ENCODE measurements at regions not wholly inside any gene's neighbourhood (a gene's known extent, or its start where the extent isn't known, plus 50 kb on each side); places are given as distances from the start of the nearest gene placed in this dataset.
"Not testable (repeated sequence)": the region's sequence is repeated elsewhere in the genome, so short reads cannot be mapped to it uniquely, and the experiment has no call there.

DNA sequence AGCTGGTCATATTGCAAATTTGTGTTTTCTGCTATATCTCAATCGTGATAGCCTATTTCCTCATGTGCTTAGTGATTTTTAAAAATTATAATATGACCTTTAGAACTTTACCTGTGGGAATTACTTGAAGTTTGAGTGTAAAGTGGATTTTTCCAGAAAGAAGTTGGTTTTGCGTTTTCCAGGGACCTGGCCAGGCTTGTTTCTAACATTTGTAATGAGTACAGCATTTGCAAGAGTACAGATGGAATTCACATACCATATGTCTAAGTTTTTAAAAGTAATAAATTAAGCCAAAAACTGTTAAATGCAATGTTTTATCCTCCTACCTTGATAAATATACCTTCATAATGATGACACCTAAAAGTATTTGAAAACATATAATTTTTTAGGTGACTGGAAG lies 443.2 kb downstream of the REEP3 start:
- no peak for TF ChIP-seq POLR2AphosphoS5 (IDR thresholded peaks at IDR 0.05; ENCODE audit: low read depth, low read length)
- TF ChIP-seq TAF1 (IDR thresholded peaks at IDR 0.05; ENCODE audit: borderline replicate concordance, low read depth, low read length): no peak
- DNase-seq (ENCODE audit: insufficient read length) (no peak), FAIRE-seq (no peak)

DNA sequence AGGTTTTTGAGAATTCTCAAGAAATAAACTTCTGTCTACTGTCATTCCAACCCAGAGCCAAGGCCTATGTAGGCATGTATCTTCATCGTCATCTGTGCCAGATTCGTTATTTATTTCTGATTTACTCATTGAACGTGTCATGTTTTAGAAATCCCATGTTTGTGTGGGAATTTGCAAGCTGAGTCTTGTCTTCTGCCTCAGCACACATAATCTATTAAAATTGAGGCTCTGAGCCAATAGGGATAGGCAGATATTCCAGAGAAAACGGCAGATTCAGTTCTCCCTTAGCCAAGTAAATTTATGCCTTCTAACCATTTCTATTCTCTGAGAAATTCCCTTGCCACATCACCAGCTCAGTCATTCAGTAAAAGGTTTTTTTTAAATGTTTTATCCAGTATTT lies 444.6 kb downstream of the REEP3 start:
- no peak for DNase-seq (ENCODE audit: insufficient read length)
- FAIRE-seq: no peak

DNA sequence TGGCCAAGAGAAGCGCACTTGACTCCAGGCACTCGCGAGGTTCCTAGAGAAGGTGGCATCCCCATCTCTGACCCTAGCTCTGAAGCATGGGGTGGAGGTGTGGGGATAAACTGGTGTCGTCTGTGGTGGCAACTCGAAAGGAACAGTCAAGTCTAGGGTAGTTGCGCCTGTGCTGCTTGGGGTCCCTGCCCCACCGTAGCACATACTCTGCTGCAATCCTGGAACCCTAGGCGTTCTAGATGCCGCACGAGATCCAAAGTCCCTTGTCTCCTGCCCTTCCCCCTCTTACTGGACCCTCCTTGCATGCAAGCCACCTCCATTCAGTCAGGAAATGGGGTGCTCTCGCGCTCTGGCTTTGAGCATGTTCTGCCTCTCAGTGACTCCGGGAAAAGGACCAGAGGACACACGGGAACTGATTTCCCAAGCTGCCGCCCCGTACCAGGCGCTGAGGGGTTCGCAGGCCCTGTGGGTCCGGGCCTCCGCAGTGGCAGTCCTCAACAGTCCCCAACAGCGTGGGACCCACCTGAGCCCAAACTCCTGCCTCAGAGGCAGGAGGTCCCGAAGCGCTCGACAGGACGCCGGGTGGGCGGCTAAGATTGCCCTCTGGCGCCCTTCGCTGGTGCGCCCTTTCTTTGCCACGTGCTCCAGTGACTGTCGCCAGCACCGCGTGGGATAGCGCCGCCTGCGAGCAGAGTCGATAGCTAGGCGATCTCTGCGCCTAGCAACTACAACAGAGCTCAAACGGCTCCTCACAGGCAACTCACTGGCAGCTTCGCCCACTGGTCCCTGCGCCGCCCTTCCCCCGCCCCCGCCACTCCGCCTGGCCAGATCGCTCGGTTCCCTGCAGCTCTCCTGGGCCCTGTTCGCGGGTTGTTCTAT lies 452.0 kb downstream of the REEP3 start:
- FAIRE-seq (no peak), DNase-seq (ENCODE audit: insufficient read length) (no peak)
- no peak for TF ChIP-seq POLR2A (IDR thresholded peaks at IDR 0.05; ENCODE audit: low read depth, low read length)
- no peak for TF ChIP-seq POLR2AphosphoS5 (IDR thresholded peaks at IDR 0.05; ENCODE audit: low read depth, low read length)
- no peak for TF ChIP-seq TAF1 (IDR thresholded peaks at IDR 0.05; ENCODE audit: borderline replicate concordance, low read depth, low read length)

More for the DNA sequence above, 444.6 kb downstream of the REEP3 start:
- TF ChIP-seq POLR2A (IDR thresholded peaks at IDR 0.05; ENCODE audit: low read depth, low read length): no peak
- TF ChIP-seq POLR2AphosphoS5 (IDR thresholded peaks at IDR 0.05; ENCODE audit: low read depth, low read length): no peak
- no peak for TF ChIP-seq TAF1 (IDR thresholded peaks at IDR 0.05; ENCODE audit: borderline replicate concordance, low read depth, low read length)

DNA sequence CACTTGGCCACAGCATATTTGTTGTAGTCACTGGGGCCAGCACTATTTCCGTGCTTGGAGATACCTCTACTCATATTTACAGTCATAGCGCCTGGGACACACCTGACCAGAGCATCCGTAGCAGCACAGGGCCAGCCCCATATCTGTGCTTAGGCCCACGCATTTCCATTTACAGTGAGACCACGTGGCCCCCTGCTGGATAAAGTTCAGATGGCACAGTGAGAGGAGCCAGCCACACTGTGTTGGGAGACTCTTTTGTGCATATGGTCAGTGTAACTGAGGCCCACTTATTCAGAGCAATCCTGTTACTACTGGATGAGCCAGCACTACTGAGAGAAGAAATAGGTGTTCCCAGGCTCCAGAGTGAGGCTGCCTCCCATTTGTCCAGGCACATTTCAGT lies 455.3 kb downstream of the REEP3 start:
- DNase-seq (ENCODE audit: insufficient read length) (peak; percentile 29), FAIRE-seq (peak; percentile 44)
- TF ChIP-seq POLR2A (IDR thresholded peaks at IDR 0.05; ENCODE audit: low read depth, low read length) (no peak), TAF1 (IDR thresholded peaks at IDR 0.05; ENCODE audit: borderline replicate concordance, low read depth, low read length) (no peak), POLR2AphosphoS5 (IDR thresholded peaks at IDR 0.05; ENCODE audit: low read depth, low read length) (no peak)

DNA sequence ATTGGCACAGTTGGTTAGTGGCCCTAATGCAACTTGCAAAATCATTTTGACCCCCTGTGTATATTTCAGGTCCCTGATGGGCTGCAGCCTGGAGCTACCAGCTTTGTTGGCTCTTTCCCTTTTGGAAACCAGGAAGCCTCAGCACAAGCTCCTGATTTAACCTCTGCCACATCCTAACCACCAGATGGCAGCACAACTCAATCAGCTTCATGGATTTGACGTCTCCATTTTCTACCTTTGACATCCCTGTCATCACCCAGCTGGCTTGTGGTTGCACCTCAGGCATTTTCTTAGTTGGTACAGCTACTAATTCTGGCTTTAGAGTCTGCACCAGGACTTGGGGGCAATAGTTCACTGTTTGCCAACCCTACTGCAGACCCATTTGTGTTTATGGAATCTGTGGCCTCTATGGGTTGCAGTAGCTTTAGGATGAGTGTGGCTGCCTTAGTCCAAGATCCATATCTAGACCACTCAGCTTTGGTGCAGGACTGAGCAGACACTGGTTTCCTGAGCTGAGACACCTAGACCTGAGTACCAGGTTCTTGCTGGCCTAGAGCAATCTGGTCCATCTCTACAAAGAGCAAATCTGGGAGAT lies 456.2 kb downstream of the REEP3 start:
- DNase-seq (ENCODE audit: insufficient read length) (no peak), FAIRE-seq (peak; percentile 79)
- TF ChIP-seq POLR2AphosphoS5 (IDR thresholded peaks at IDR 0.05; ENCODE audit: low read depth, low read length): no peak
- TF ChIP-seq TAF1 (IDR thresholded peaks at IDR 0.05; ENCODE audit: borderline replicate concordance, low read depth, low read length): no peak
- no peak for TF ChIP-seq POLR2A (IDR thresholded peaks at IDR 0.05; ENCODE audit: low read depth, low read length)

DNA sequence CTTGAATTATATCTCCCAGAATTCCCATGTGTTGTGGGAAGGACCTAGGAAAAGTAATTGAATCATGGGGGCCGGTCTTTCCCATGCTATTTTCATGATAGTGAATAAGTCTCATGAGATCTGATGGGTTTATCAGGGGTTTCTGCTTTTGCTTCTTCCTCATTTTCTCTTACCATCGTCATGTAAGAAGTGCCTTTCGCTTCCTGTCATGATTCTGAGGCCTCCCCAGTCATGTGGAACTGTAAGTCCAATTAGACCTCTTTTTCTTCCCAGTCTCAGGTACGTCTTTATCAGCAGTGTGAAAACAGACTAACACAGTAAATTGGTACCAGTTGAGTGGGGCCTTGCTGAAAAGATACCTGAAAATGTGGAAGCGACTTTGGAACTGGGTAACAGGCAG lies 459.7 kb downstream of the REEP3 start:
- DNase-seq (ENCODE audit: insufficient read length): not testable (repeated sequence)
- peak; percentile 36 for FAIRE-seq

DNA sequence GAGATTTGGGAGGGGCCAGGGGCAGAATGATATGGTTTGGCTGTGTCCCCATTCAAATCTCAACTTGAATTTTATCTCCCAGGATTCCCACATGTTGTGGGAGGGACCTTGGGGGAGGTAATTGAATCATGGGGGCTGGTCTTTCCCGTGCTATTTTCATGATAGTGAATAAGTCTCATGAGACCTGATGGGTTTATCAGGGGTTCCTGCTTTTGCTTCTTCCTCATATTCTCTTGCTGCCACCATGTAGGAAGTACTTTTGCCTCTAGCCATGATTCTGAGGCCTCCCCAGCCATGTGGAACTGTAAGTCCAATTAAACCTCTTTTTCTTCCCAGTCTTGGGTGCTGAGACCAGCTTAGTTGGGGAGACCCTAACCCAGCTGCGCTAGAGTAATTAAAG lies 462.9 kb downstream of the REEP3 start:
- not testable (repeated sequence) for DNase-seq (ENCODE audit: insufficient read length); FAIRE-seq

DNA sequence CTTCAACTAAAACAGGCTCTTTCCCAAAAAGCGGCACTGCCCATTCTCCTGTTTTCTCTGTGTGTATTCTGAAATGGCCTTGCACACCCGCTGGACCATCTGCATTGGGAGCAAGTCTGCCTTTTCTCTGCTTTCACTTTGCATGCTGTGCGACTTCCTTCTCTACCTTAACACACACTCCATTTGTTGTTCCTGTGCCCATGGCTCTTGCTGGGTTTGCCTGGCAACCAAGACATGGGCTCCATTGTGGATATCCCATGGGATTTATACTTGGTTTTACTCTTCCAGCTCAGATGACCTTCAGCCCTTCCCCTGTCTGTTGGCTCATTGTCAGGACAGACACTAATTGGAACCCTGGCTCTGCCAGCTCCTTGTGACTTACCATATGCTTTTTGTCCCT lies 465.3 kb downstream of the REEP3 start:
- DNase-seq (ENCODE audit: insufficient read length): no peak
- FAIRE-seq: no peak
- TF ChIP-seq TAF1 (IDR thresholded peaks at IDR 0.05; ENCODE audit: borderline replicate concordance, low read depth, low read length) (no peak), POLR2A (IDR thresholded peaks at IDR 0.05; ENCODE audit: low read depth, low read length) (no peak), POLR2AphosphoS5 (IDR thresholded peaks at IDR 0.05; ENCODE audit: low read depth, low read length) (no peak)

DNA sequence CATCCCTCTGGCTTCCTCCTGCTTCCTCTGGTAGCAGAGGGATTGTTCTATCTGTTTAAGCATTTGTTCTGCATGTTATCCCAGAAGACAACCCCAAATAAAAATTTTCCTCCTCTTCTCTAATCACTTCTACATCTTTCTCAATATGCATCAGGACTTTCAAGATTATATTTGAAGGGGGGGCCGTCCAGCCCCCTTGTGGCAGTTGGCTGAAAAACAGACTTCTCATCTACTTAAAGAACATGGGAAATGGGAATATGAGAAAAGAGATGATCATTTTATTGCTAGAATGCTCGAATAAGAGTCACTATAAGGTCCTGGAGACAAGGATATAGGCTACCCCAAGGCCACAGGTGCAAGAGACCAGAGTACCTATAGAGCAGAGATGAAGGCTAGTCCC lies 466.0 kb downstream of the REEP3 start:
- no peak for FAIRE-seq
- no peak for DNase-seq (ENCODE audit: insufficient read length)
- TF ChIP-seq POLR2A (IDR thresholded peaks at IDR 0.05; ENCODE audit: low read depth, low read length) (no peak), TAF1 (IDR thresholded peaks at IDR 0.05; ENCODE audit: borderline replicate concordance, low read depth, low read length) (no peak), POLR2AphosphoS5 (IDR thresholded peaks at IDR 0.05; ENCODE audit: low read depth, low read length) (no peak)

DNA sequence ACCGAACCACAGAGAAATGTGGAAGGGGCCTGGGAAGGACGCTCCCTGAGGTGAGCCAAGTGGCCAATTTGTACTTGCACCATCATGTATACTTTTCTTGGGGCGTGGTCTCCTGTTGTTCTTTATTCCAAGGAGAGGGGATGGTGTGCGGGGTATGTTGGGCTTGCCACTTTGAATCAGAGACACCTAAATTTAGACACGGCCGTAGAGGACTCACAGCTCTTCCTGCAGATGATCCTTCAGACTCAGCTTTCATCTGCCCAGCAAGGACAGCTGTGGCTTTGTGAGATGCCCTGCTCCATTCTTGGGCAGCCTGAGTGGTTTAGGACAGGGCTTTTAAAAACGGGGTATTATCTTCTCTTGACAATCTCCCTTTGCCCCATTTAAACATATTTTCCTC lies 473.2 kb downstream of the REEP3 start:
- TF ChIP-seq TAF1 (IDR thresholded peaks at IDR 0.05; ENCODE audit: borderline replicate concordance, low read depth, low read length) (no peak), POLR2AphosphoS5 (IDR thresholded peaks at IDR 0.05; ENCODE audit: low read depth, low read length) (no peak), POLR2A (IDR thresholded peaks at IDR 0.05; ENCODE audit: low read depth, low read length) (no peak)
- no peak for FAIRE-seq
- no peak for DNase-seq (ENCODE audit: insufficient read length)

DNA sequence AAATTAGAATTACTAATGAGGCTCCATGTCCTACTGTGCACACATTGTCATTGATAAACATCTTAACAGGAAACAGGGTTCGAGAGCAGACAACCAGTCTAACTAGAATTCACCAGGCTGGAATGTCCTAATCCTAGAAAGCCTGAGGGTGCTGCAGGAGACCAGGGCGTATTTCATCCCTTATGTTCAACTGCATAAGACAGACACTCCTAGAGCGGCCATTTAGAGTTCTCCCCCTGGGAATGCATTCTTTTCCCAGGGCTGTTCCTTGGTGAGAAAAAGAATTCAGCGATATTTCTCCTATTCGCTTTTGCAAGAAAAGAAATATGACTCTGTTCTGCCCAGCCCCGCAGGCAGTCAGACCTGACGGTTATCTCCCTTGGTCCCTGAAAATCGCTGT lies 486.0 kb downstream of the REEP3 start:
- FAIRE-seq (no peak), DNase-seq (ENCODE audit: insufficient read length) (no peak)

DNA sequence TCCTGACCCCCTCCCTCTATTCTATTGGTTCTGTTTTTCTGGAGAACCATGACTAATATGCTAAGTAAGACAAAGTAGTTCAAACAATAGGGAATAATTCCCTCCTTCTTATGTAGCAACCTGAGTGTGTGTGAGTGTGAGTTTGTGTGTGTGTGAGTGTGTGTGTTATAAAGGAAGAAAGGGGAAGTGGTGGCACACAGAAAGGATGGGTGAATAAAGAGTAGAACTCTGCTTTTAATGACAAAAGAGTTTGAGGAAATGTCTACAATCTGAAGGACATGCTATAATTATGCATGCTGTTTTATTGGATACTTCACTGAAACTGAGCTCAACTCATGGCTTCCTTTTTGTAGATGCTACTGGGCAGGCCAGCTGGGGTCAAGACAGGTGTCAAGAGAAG lies 489.5 kb downstream of the REEP3 start:
- FAIRE-seq: no peak
- TF ChIP-seq POLR2AphosphoS5 (IDR thresholded peaks at IDR 0.05; ENCODE audit: low read depth, low read length) (no peak), POLR2A (IDR thresholded peaks at IDR 0.05; ENCODE audit: low read depth, low read length) (no peak)
- DNase-seq (ENCODE audit: insufficient read length): no peak

More for the DNA sequence above, 486.0 kb downstream of the REEP3 start:
- TF ChIP-seq POLR2AphosphoS5 (IDR thresholded peaks at IDR 0.05; ENCODE audit: low read depth, low read length) (no peak), TAF1 (IDR thresholded peaks at IDR 0.05; ENCODE audit: borderline replicate concordance, low read depth, low read length) (no peak), POLR2A (IDR thresholded peaks at IDR 0.05; ENCODE audit: low read depth, low read length) (no peak)

Data from GM12892 (cell line).